HEK293 (cell line): ENCODE measurements at regions not wholly inside any gene's neighbourhood (a gene's known extent, or its start where the extent isn't known, plus 50 kb on each side); places are given as distances from the start of the nearest gene placed in this dataset.

Source experiments
- CTCF ChIA-PET: fragments of 350-600 bp; formaldehyde crosslinking; extraction: SDS; loops from one replicate; lab custom pipeline; 2021; ENCODE audit warnings: antibody characterized with exemption; lab: Yijun Ruan, JAX
- POLR2A ChIA-PET: fragments of 300-600 bp; formaldehyde crosslinking; extraction: SDS; loops from one replicate; lab custom pipeline; 2020; ENCODE audit warnings: antibody characterized with exemption, inconsistent platforms; lab: Yijun Ruan, JAX
- H3K27ac ChIP-seq: fragments of 200-500 bp; sonication (Bioruptor generic); 2 replicates; pipeline ENCODE4 v1.5.1; 2014; ENCODE audit warnings: low read depth, low read length, control low read depth, inconsistent platforms; ENCODE audit errors: extremely low read depth
- H3K36me3 ChIP-seq, 2 experiments: fragments of 200-500 bp in 1 of 2; sonication (Bioruptor generic) in 1 of 2; 1 replicate in 1 of 2; 2 replicates in 1 of 2; pipeline ENCODE4 v1.5.1; 2014 to 2017; ENCODE audit warnings: inconsistent platforms in 2 of 2, low read length in 2 of 2; ENCODE audit not compliant: control insufficient read depth in 2 of 2, insufficient read depth in 1 of 2
- H3K4me1 ChIP-seq: fragments of 200-500 bp; sonication (Bioruptor generic); 2 replicates; pipeline ENCODE4 v1.5.1; 2014; ENCODE audit warnings: mild to moderate bottlenecking, low read length, inconsistent platforms; ENCODE audit not compliant: control insufficient read depth, insufficient read depth
- H3K4me3 ChIP-seq: 2 replicates; pipeline ENCODE4 v1.5.1; 2011; ENCODE audit warnings: low read depth, mild to moderate bottlenecking, control low read depth, low read length, moderate library complexity
- H3K9me3 ChIP-seq: fragments of 200-500 bp; sonication (Bioruptor generic); 2 replicates; pipeline ENCODE4 v1.5.1; 2014; ENCODE audit warnings: low read depth, low read length, inconsistent platforms; ENCODE audit not compliant: control insufficient read depth, insufficient read depth
- GLI2 ChIP-seq: fragments of 450-650 bp; formaldehyde crosslinking; IDR thresholded peaks from 2 replicates; pipeline ENCODE4; 2017; ENCODE audit warnings: missing biosample characterization, missing genetic modification characterization, low read depth, borderline replicate concordance
- GLIS2 ChIP-seq: fragments of 450-650 bp; formaldehyde crosslinking; IDR thresholded peaks from 2 replicates; pipeline ENCODE4 v1.5.1; 2016; ENCODE audit warnings: missing biosample characterization, missing genetic modification characterization
- MEIS1 ChIP-seq: sonication (generic); formaldehyde crosslinking; IDR thresholded peaks from 2 replicates; pipeline ENCODE4 v1.8.1; 2022; ENCODE audit warnings: missing genetic modification reagents, mild to moderate bottlenecking, borderline replicate concordance
- YY2 ChIP-seq: fragments of 450-650 bp; formaldehyde crosslinking; IDR thresholded peaks from 2 replicates; pipeline ENCODE4 v1.5.1; 2016; ENCODE audit warnings: missing biosample characterization, missing genetic modification characterization
- ZBTB48 ChIP-seq: fragments of 450-650 bp; formaldehyde crosslinking; IDR thresholded peaks from 2 replicates; pipeline ENCODE4 v1.5.1; 2016; ENCODE audit warnings: missing biosample characterization, missing genetic modification characterization
- ZFHX2 ChIP-seq: fragments of 450-650 bp; formaldehyde crosslinking; conservative IDR thresholded peaks from 2 replicates; pipeline ENCODE4 v1.5.1; 2016; ENCODE audit warnings: missing biosample characterization, missing genetic modification characterization
- ZFP37 ChIP-seq: fragments of 450-650 bp; formaldehyde crosslinking; IDR thresholded peaks from 2 replicates; pipeline ENCODE4 v1.5.1; 2016; ENCODE audit warnings: missing biosample characterization, missing genetic modification characterization
- ZFP69B ChIP-seq: fragments of 450-650 bp; formaldehyde crosslinking; IDR thresholded peaks from 2 replicates; pipeline ENCODE4 v1.5.1; 2016; ENCODE audit warnings: missing biosample characterization, missing genetic modification characterization
- ZNF138 ChIP-seq: fragments of 450-650 bp; formaldehyde crosslinking; IDR thresholded peaks from 2 replicates; pipeline ENCODE4 v1.5.1; 2016; ENCODE audit warnings: missing biosample characterization, missing genetic modification characterization, borderline replicate concordance
- ZNF19 ChIP-seq: fragments of 450-650 bp; formaldehyde crosslinking; IDR thresholded peaks from 2 replicates; pipeline ENCODE4; 2016; ENCODE audit warnings: missing biosample characterization, missing genetic modification characterization, low read depth
- ZNF354C ChIP-seq: fragments of 450-650 bp; formaldehyde crosslinking; IDR thresholded peaks from 2 replicates; pipeline ENCODE4 v1.5.1; 2016; ENCODE audit warnings: missing biosample characterization, missing genetic modification characterization, low read depth, borderline replicate concordance
- ZNF37A ChIP-seq: fragments of 450-650 bp; IDR thresholded peaks from 2 replicates; pipeline ENCODE4 v1.5.1; 2018; ENCODE audit warnings: missing biosample characterization, missing genetic modification characterization
- ZNF529 ChIP-seq: fragments of 450-650 bp; formaldehyde crosslinking; IDR thresholded peaks from 2 replicates; pipeline ENCODE4 v1.5.1; 2017; ENCODE audit warnings: missing genetic modification characterization, missing biosample characterization; ENCODE audit not compliant: insufficient replicate concordance
- ZNF791 ChIP-seq: fragments of 450-650 bp; formaldehyde crosslinking; IDR thresholded peaks from 2 replicates; pipeline ENCODE4 v1.5.1; 2016; ENCODE audit warnings: missing biosample characterization, missing genetic modification characterization
- ZSCAN5A ChIP-seq: fragments of 450-650 bp; formaldehyde crosslinking; IDR thresholded peaks from 2 replicates; pipeline ENCODE4 v1.5.1; 2016; ENCODE audit warnings: missing biosample characterization, missing genetic modification characterization
- TF ChIP-seq, protein P1 (sequence below): fragments of 450-650 bp; formaldehyde crosslinking; IDR thresholded peaks from 2 replicates; pipeline ENCODE4 v1.5.1; 2016; ENCODE audit warnings: missing biosample characterization, missing genetic modification characterization

DNA sequence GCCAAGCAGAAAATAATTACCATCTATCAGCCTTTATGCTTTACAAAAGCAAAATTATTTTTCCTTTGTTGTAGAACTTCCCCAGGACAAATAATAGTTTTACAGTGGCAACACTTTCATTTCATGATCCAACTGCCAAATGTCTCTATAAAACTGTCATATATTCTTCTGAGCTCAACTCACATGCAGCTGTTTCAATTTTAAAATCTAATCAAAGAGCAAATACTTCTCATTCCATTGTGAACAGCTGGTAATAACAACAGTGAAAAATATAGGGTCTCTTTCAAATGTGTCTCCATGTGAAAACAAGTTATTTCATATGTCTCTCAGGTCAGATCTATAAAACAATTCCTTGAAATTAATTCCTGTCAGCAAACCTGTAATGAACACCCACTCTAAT lies 270.6 kb upstream of the SLC7A11 start (continued):
- TF ChIP-seq MEIS1 (CRISPR knock-in tag) (no peak), YY2 (tag by site-specific recombination) (no peak)

- Histone ChIP-seq H3K4me3 (no peak overlapping the region), H3K4me1 (no peaks in the 10 kb centered on the region), H3K36me3 (no peaks in the 10 kb centered on the region)
- CTCF ChIA-PET = no interaction called here
- POLR2A ChIA-PET = no interaction called here
- TF ChIP-seq ZNF138 (tag by site-specific recombination) (no peak), ZNF37A (tag by site-specific recombination) (no peak), ZNF354C (tag by site-specific recombination) (no peak), ZBTB48 (no peak), ZSCAN5A (tag by site-specific recombination) (no peak), GLIS2 (tag by site-specific recombination) (no peak)
- TF ChIP-seq, all 188 proteins: peak for 0
- H3K9me3 ChIP-seq = no peaks in the 10 kb centered on the region
- no peak overlapping the region for H3K27ac ChIP-seq
Observed at GRCh38 chr4:138510053-138510452, 267.9 kb upstream of the SLC7A11 start.

DNA sequence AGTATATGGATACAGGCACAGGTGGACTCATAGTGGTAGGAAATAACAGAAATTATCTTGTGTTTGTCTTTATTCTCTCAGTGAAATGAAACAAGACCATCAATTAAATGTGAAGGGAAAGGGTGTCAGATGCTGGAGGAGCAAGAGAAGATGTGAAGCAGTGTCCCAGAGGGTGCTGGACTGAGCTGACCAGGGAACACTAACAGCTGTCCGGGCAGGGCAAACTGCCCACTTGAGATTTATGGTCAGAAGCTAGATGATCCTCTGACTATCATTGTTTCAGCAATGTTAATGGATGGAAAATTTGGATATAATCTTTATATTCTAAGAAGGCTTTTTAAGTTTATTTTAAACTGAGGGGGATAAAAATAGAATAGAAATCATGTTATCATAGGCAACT lies 267.2 kb upstream of the SLC7A11 start:
- Histone ChIP-seq H3K27ac (no peak overlapping the region), H3K9me3 (no peaks in the 10 kb centered on the region), H3K36me3 (no peaks in the 10 kb centered on the region), H3K4me1 (no peaks in the 10 kb centered on the region), H3K4me3 (no peak overlapping the region)
- CTCF ChIA-PET = no interaction called here
- POLR2A ChIA-PET = no interaction called here
- TF ChIP-seq ZNF37A (tag by site-specific recombination) = no peak

GRCh38 chr4:138507522-138507921 lies 265.4 kb upstream of the SLC7A11 start:
- ChIA-PET CTCF (interaction anchor here (0.7 kb wide), 1 partner anchor 52 kb away, joined by 3 read pairs; no protein-coding TSS in a partner anchor), POLR2A (no interaction called here)
- H3K36me3 ChIP-seq = no peaks in the 10 kb centered on the region
- H3K4me3 ChIP-seq = no peak overlapping the region
- no peaks in the 10 kb centered on the region for H3K9me3 ChIP-seq
- TF ChIP-seq ZFP37 (tag by site-specific recombination) = no peak
- TF ChIP-seq, protein P1, sequence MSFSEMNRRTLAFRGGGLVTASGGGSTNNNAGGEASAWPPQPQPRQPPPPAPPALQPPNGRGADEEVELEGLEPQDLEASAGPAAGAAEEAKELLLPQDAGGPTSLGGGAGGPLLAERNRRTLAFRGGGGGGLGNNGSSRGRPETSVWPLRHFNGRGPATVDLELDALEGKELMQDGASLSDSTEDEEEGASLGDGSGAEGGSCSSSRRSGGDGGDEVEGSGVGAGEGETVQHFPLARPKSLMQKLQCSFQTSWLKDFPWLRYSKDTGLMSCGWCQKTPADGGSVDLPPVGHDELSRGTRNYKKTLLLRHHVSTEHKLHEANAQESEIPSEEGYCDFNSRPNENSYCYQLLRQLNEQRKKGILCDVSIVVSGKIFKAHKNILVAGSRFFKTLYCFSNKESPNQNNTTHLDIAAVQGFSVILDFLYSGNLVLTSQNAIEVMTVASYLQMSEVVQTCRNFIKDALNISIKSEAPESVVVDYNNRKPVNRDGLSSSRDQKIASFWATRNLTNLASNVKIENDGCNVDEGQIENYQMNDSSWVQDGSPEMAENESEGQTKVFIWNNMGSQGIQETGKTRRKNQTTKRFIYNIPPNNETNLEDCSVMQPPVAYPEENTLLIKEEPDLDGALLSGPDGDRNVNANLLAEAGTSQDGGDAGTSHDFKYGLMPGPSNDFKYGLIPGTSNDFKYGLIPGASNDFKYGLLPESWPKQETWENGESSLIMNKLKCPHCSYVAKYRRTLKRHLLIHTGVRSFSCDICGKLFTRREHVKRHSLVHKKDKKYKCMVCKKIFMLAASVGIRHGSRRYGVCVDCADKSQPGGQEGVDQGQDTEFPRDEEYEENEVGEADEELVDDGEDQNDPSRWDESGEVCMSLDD (tag by site-specific recombination) = no peak
- no peak for TF ChIP-seq ZNF19 (tag by site-specific recombination)
- no peak for TF ChIP-seq ZFHX2 (tag by site-specific recombination)
- TF ChIP-seq ZFP69B (tag by site-specific recombination) = no peak
- TF ChIP-seq ZNF529 (tag by site-specific recombination) = no peak
- TF ChIP-seq ZNF791 (tag by site-specific recombination) = no peak
- TF ChIP-seq GLI2 = no peak
- TF ChIP-seq, all 188 proteins: peak for 0
- Histone ChIP-seq H3K27ac (no peak overlapping the region), H3K4me1 (no peaks in the 10 kb centered on the region)
